Body of pancreas (tissue), 4 donors: ENCODE measurements at regions not wholly inside any gene's neighbourhood (a gene's known extent, or its start where the extent isn't known, plus 50 kb on each side); places are given as distances from the start of the nearest gene placed in this dataset.

Experiments
- CTCF ChIP-seq, 7 experiments: fragments of 450-650 bp in 4 of 7; fragments of 200-600 bp in 3 of 7; sonication (generic) in 3 of 7; IDR thresholded peaks; one replicate each; pipeline ENCODE4 v1.5.1; 2016 to 2019; ENCODE audit warnings: antibody characterized with exemption in 7 of 7
- POLR2A ChIP-seq, 3 donors: fragments of 450-650 bp; IDR thresholded peaks; one replicate each; pipeline ENCODE4 v1.6.1; 2016; ENCODE audit warnings: antibody characterized with exemption in 3 of 3, mild to moderate bottlenecking in 2 of 3

- TF ChIP-seq CTCF (IDR thresholded peaks at IDR 0.05) (no peak), POLR2A (IDR thresholded peaks at IDR 0.05) (no peak)
Measured at GRCh38 chr12:111030800-111031199, 110.4 kb upstream of the MYL2 start.
